ENCODE measurements at regions not wholly inside any gene's neighbourhood (a gene's known extent, or its start where the extent isn't known, plus 50 kb on each side); places are given as distances from the start of the nearest gene placed in this dataset.

- TF ChIP-seq POLR2A (IDR thresholded peaks at IDR 0.05) (no peak), POLR2AphosphoS5 (IDR thresholded peaks at IDR 0.05) (no peak), CTCF (IDR thresholded peaks at IDR 0.05) (no peak)
These were observed 355.1 kb downstream of the TLL1 start for GRCh38 chr4:166228112-166228511.
